DND-41 (cell line): ENCODE measurements at regions not wholly inside any gene's neighbourhood (a gene's known extent, or its start where the extent isn't known, plus 50 kb on each side); places are given as distances from the start of the nearest gene placed in this dataset.

Experiments used
- ATAC-seq: fragments of 200-7000 bp; cut with Tn5 transposase; 3 replicates; pipeline ENCODE4 v1.9.1; 2021; ENCODE audit warnings: low read depth; ENCODE audit not compliant: insufficient read depth
- DNase-seq: peaks from one replicate; pipeline ENCODE4 v3.0.0-alpha.2; 2020
- H2AFZ ChIP-seq: 2 replicates; pipeline ENCODE4 v1.6.0; 2012; ENCODE audit warnings: low read depth, low read length
- H3K27ac ChIP-seq: 2 replicates; pipeline ENCODE4 v1.5.1; 2012; ENCODE audit warnings: low read length, inconsistent platforms
- H3K27me3 ChIP-seq: fragments of 200-600 bp; sonication (generic); 2 replicates; pipeline ENCODE4 v1.6.0; 2012; ENCODE audit warnings: low read length, mild to moderate bottlenecking, inconsistent platforms; ENCODE audit not compliant: insufficient read depth, poor library complexity
- H3K36me3 ChIP-seq: 2 replicates; pipeline ENCODE4 v1.5.1; 2012; ENCODE audit warnings: low read length, inconsistent platforms; ENCODE audit not compliant: insufficient read depth
- H3K4me1 ChIP-seq: 2 replicates; pipeline ENCODE4 v1.5.1; 2012; ENCODE audit warnings: mild to moderate bottlenecking, low read length; ENCODE audit not compliant: insufficient read depth
- H3K4me2 ChIP-seq: 2 replicates; pipeline ENCODE4 v1.6.0; 2012; ENCODE audit warnings: mild to moderate bottlenecking, moderate library complexity, low read length, inconsistent platforms; ENCODE audit not compliant: insufficient read depth
- H3K4me3 ChIP-seq, 2 experiments: fragments of 200-600 bp in 1 of 2; shearing (Covaris generic) in 1 of 2; 2 replicates each; pipeline ENCODE4 v1.5.1; 2012 to 2016; ENCODE audit warnings: inconsistent platforms in 2 of 2, low read length in 2 of 2, mild to moderate bottlenecking in 2 of 2, low read depth in 1 of 2, moderate library complexity in 1 of 2
- H3K79me2 ChIP-seq: 2 replicates; pipeline ENCODE4 v1.6.0; 2012; ENCODE audit warnings: low read length, inconsistent platforms; ENCODE audit not compliant: insufficient read depth
- H3K9ac ChIP-seq: 2 replicates; pipeline ENCODE4 v1.6.0; 2012; ENCODE audit warnings: low read depth, mild to moderate bottlenecking, inconsistent platforms, low read length, moderate library complexity
- H3K9me3 ChIP-seq: 2 replicates; pipeline ENCODE4 v1.5.1; 2012; ENCODE audit warnings: low read length, moderate library complexity, mild to moderate bottlenecking, inconsistent platforms; ENCODE audit not compliant: insufficient read depth, severe bottlenecking
- H4K20me1 ChIP-seq: 2 replicates; pipeline ENCODE4 v1.6.0; 2012; ENCODE audit warnings: low read length; ENCODE audit not compliant: insufficient read depth
- EZH2 ChIP-seq: IDR thresholded peaks from 3 replicates; pipeline ENCODE4 v1.6.1; 2012; ENCODE audit warnings: borderline replicate concordance, low read depth, mild to moderate bottlenecking, moderate library complexity, low read length, inconsistent platforms; ENCODE audit not compliant: severe bottlenecking
- TF ChIP-seq, protein P1 (sequence below): IDR thresholded peaks from 2 replicates; pipeline ENCODE4 v1.5.1; 2012; ENCODE audit warnings: borderline replicate concordance, low read length, moderate library complexity, mild to moderate bottlenecking; ENCODE audit not compliant: poor library complexity, severe bottlenecking; ENCODE audit errors: extremely low read depth

DNA sequence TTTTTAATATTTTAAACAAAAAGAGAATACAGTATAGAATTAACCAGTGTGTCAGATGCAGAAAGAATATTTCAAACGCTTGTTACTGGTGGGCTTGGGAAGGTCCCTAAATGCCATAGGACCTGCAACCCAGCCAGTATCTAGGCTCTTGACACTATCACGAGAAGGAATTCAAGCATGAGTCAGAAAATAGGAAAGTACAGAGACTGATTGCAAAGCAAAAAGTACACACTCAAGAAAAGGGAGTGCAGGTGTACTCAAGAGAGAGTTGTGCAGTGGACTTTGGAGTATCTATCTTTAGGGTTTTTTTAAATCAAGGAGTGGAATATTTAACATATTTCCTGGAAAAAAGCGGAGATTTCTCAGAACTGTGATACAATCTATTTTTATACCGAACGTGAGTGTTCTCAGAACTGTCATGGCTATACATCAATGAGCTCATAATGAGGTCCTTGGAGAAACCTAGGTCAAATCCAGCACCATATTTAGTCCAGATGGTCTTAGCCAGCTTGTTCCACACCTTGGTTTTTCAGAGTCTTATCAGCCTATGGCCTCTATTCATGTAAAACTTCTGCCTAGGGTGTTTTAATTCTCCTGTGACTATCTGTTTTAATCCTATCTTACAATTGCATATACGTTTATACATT is 291.8 kb upstream of the FAT4 start:
- no peak overlapping the region for H3K4me2 ChIP-seq
- no peaks in the 10 kb centered on the region for H4K20me1 ChIP-seq
- no peaks in the 10 kb centered on the region for H3K36me3 ChIP-seq
- no peak overlapping the region for H3K4me3 ChIP-seq
- DNase-seq (no peak), ATAC-seq (no peak)
- no peak for TF ChIP-seq EZH2
- TF ChIP-seq, protein P1, sequence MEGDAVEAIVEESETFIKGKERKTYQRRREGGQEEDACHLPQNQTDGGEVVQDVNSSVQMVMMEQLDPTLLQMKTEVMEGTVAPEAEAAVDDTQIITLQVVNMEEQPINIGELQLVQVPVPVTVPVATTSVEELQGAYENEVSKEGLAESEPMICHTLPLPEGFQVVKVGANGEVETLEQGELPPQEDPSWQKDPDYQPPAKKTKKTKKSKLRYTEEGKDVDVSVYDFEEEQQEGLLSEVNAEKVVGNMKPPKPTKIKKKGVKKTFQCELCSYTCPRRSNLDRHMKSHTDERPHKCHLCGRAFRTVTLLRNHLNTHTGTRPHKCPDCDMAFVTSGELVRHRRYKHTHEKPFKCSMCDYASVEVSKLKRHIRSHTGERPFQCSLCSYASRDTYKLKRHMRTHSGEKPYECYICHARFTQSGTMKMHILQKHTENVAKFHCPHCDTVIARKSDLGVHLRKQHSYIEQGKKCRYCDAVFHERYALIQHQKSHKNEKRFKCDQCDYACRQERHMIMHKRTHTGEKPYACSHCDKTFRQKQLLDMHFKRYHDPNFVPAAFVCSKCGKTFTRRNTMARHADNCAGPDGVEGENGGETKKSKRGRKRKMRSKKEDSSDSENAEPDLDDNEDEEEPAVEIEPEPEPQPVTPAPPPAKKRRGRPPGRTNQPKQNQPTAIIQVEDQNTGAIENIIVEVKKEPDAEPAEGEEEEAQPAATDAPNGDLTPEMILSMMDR: no peak
- H3K27ac ChIP-seq: no peak overlapping the region
- H3K4me1 ChIP-seq: no peaks in the 10 kb centered on the region
- H3K27me3 ChIP-seq: no peaks in the 10 kb centered on the region
- H3K9ac ChIP-seq: no peak overlapping the region
- no peak overlapping the region for H2AFZ ChIP-seq
- H3K79me2 ChIP-seq: no peaks in the 10 kb centered on the region
- no peaks in the 10 kb centered on the region for H3K9me3 ChIP-seq

DNA sequence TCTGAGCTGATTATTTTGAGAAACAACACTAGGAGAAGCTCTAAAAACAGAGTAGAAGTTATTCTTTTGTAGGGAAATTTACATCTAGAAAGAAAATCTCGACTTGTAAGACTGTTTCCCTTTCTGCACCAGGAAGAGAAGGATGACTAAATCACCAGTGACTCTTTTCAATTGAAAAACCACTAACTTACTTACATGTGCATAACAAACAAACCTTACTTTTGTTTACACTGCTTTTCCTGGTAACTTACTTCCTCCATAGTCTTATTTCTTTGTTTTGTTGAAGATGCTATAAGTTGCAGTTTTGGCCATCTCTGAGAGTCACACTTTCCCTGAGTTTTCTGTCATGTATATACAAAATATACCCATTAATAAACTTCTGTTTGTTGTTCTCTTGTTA is 293.6 kb upstream of the FAT4 start:
- H3K4me1 ChIP-seq: no peaks in the 10 kb centered on the region
- no peak overlapping the region for H3K4me3 ChIP-seq
- H2AFZ ChIP-seq: no peak overlapping the region
- H3K27ac ChIP-seq: no peak overlapping the region
- no peak for TF ChIP-seq EZH2
- TF ChIP-seq, protein P1: no peak
- H3K79me2 ChIP-seq: no peaks in the 10 kb centered on the region
- ATAC-seq (no peak), DNase-seq (no peak)
- H3K9me3 ChIP-seq: no peaks in the 10 kb centered on the region
- H3K9ac ChIP-seq: no peak overlapping the region
- H3K27me3 ChIP-seq: no peaks in the 10 kb centered on the region
- no peaks in the 10 kb centered on the region for H3K36me3 ChIP-seq
- H4K20me1 ChIP-seq: no peaks in the 10 kb centered on the region
- no peak overlapping the region for H3K4me2 ChIP-seq

DNA sequence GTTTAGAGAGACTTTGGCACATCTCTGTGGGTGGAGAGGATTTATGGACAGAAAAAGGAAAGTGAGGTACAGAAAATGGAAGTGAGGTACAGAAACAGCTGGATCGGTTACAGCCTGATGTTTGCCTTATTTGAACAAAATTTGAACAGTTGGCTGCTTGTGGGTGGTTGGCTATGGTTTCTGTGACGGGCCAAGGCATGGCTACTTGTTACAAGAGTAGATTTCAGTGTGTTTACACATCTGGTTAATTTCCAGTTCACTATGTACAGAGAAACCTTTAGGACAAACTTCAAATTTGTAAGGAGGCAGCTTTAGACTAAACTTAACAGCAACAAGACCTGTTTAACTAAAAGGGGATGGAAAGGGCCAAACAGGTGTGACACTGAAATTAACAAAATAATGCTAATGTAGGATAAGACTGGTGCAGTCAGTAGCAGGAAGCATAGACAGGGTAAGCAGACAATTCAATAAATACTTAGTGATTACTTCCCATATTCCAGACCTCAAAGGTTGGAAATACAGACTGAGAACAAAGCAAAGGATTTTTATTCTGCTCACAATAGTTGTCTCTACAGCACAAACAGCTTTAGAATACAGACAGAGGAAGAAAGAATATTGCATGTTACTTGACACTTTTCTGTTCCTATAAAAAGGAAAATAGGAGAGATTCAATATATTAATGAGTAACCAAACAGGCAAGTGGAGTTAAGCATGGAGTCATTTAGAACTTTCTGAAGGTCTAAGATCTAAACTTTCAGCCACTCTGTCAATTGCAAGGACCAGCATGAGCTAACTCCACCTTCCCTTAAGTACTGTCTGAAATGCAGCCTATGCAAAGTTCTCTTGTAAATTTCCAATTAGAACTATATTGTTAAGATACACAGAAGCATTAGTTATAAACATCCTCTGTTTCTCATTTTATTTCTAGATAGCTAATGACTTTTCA is 294.4 kb upstream of the FAT4 start:
- Histone ChIP-seq H3K4me3 (no peak overlapping the region), H3K27ac (no peak overlapping the region), H3K4me2 (no peak overlapping the region), H2AFZ (no peak overlapping the region), H3K79me2 (no peaks in the 10 kb centered on the region), H3K27me3 (no peaks in the 10 kb centered on the region), H3K9me3 (no peaks in the 10 kb centered on the region), H4K20me1 (no peaks in the 10 kb centered on the region), H3K36me3 (no peaks in the 10 kb centered on the region), H3K9ac (no peak overlapping the region), H3K4me1 (no peaks in the 10 kb centered on the region)
- ATAC-seq (no peak), DNase-seq (no peak)
- TF ChIP-seq, protein P1: no peak
- TF ChIP-seq EZH2: no peak
